ENCODE measurements at regions not wholly inside any gene's neighbourhood (a gene's known extent, or its start where the extent isn't known, plus 50 kb on each side); places are given as distances from the start of the nearest gene placed in this dataset.

GRCh38 chr5:118098716-118099115, 889.6 kb downstream of the DTWD2 start:
- Histone ChIP-seq H3K36me3 (ENCODE audit: control insufficient read depth, insufficient read depth, low read length) (no peaks in the 10 kb centered on the region), H3K4me3 (ENCODE audit: low read depth, low read length) (no peak overlapping the region), H3K27me3 (ENCODE audit: control insufficient read depth, insufficient read depth, low read length) (no peaks in the 10 kb centered on the region)
- TF ChIP-seq, protein P1, sequence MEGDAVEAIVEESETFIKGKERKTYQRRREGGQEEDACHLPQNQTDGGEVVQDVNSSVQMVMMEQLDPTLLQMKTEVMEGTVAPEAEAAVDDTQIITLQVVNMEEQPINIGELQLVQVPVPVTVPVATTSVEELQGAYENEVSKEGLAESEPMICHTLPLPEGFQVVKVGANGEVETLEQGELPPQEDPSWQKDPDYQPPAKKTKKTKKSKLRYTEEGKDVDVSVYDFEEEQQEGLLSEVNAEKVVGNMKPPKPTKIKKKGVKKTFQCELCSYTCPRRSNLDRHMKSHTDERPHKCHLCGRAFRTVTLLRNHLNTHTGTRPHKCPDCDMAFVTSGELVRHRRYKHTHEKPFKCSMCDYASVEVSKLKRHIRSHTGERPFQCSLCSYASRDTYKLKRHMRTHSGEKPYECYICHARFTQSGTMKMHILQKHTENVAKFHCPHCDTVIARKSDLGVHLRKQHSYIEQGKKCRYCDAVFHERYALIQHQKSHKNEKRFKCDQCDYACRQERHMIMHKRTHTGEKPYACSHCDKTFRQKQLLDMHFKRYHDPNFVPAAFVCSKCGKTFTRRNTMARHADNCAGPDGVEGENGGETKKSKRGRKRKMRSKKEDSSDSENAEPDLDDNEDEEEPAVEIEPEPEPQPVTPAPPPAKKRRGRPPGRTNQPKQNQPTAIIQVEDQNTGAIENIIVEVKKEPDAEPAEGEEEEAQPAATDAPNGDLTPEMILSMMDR (IDR thresholded peaks at IDR 0.05; ENCODE audit: insufficient read depth, low read length, poor library complexity, severe bottlenecking): no peak
- DNase-seq (ENCODE audit: low read depth): no peak

GRCh38 chr5:118095115-118095514, 893.2 kb downstream of the DTWD2 start:
- TF ChIP-seq, protein P1 (IDR thresholded peaks at IDR 0.05; ENCODE audit: insufficient read depth, low read length, poor library complexity, severe bottlenecking): no peak
- Histone ChIP-seq H3K4me3 (ENCODE audit: low read depth, low read length) (no peak overlapping the region), H3K36me3 (ENCODE audit: control insufficient read depth, insufficient read depth, low read length) (no peaks in the 10 kb centered on the region), H3K27me3 (ENCODE audit: control insufficient read depth, insufficient read depth, low read length) (no peaks in the 10 kb centered on the region)
- DNase-seq (ENCODE audit: low read depth): peak; percentile 32

DNA sequence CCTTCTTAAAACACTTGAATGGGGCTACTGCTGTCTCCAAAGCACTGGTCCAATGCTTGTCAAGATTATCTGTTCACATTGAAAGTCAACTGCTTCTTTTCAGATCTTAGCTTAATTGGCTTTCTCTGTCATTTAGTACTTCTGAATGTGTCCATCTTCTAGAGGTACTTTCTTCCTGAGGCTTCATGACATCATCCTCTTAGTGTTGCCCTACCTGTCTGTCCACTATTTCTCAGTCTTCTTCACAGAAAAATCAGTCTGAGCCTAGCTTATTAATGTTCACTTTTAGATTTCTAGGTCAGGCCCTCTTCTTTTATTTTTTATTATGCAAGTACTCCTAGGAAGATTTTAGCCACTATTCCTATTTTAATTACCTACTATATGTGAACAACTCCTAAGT, 899.9 kb downstream of the DTWD2 start:
- DNase-seq (ENCODE audit: low read depth): no peak
- H3K4me3 ChIP-seq (ENCODE audit: low read depth, low read length): no peak overlapping the region
- no peaks in the 10 kb centered on the region for H3K27me3 ChIP-seq (ENCODE audit: control insufficient read depth, insufficient read depth, low read length)
- TF ChIP-seq, protein P1 (IDR thresholded peaks at IDR 0.05; ENCODE audit: insufficient read depth, low read length, poor library complexity, severe bottlenecking): no peak
- H3K36me3 ChIP-seq (ENCODE audit: control insufficient read depth, insufficient read depth, low read length): no peaks in the 10 kb centered on the region

DNA sequence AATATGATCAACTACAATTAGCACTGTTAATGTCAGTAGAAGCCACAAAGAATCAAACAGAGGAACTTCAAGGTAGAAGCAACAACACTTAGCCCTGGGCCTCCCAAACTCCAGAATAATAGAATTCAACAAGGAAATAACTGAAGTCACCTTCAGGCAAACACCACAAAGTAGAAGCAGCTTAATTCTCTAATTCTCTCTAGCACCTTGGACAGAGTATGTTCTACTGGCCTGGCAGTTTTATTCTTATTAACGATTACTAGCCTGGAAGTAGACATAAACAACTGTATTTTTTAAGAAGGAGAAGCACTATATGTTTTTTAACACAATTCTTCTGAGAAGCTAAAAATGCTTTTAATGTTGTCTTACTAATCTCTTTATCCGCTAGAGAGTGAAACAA, 911.9 kb downstream of the DTWD2 start:
- TF ChIP-seq, protein P1 (IDR thresholded peaks at IDR 0.05; ENCODE audit: insufficient read depth, low read length, poor library complexity, severe bottlenecking): no peak
- Histone ChIP-seq H3K4me3 (ENCODE audit: low read depth, low read length) (no peak overlapping the region), H3K27me3 (ENCODE audit: control insufficient read depth, insufficient read depth, low read length) (no peaks in the 10 kb centered on the region), H3K36me3 (ENCODE audit: control insufficient read depth, insufficient read depth, low read length) (no peaks in the 10 kb centered on the region)
- peak; percentile 1 for DNase-seq (ENCODE audit: low read depth)

- no peak for DNase-seq (ENCODE audit: low read depth)
- H3K36me3 ChIP-seq (ENCODE audit: control insufficient read depth, insufficient read depth, low read length): no peaks in the 10 kb centered on the region
- H3K27me3 ChIP-seq (ENCODE audit: control insufficient read depth, insufficient read depth, low read length): no peaks in the 10 kb centered on the region
- H3K4me3 ChIP-seq (ENCODE audit: low read depth, low read length): no peak overlapping the region
- TF ChIP-seq, protein P1 (IDR thresholded peaks at IDR 0.05; ENCODE audit: insufficient read depth, low read length, poor library complexity, severe bottlenecking): no peak
Measured at GRCh38 chr5:118070041-118070440, 918.3 kb downstream of the DTWD2 start.

- Histone ChIP-seq H3K36me3 (ENCODE audit: control insufficient read depth, insufficient read depth, low read length) (no peaks in the 10 kb centered on the region), H3K4me3 (ENCODE audit: low read depth, low read length) (no peak overlapping the region), H3K27me3 (ENCODE audit: control insufficient read depth, insufficient read depth, low read length) (no peaks in the 10 kb centered on the region)
- peak; percentile 4 for DNase-seq (ENCODE audit: low read depth)
- TF ChIP-seq, protein P1 (IDR thresholded peaks at IDR 0.05; ENCODE audit: insufficient read depth, low read length, poor library complexity, severe bottlenecking): no peak
Measured at GRCh38 chr5:118069452-118069851, 918.9 kb downstream of the DTWD2 start.

Measured in kidney epithelial cell (primary cell).